ENCODE measurements at regions not wholly inside any gene's neighbourhood (a gene's known extent, or its start where the extent isn't known, plus 50 kb on each side); places are given as distances from the start of the nearest gene placed in this dataset.

DNA sequence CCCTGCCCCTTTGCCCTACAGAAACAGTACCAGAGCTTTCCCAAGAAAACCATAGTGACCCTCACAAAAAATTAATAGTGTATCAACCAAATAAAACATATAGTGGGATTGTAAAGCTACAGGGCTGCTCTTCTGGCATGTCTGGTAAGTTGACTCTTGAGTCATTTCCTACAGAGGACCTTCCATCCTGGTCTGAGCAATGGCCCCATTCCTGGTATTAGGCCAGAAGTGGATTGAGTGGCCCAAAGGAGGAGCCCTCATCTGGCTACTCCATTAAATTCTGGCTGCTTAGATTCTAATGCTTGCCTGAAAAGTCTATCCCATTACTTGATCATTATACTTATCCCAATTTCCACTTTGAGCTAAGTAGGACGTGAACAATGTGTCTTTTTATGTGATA is 150.9 kb upstream of the HMGN3 start:
- peak overlapping the region; percentile 26 for H3K27ac ChIP-seq (ENCODE audit: poor library complexity, severe bottlenecking)
- peaks cover 5% of the 10 kb centered on the region for H3K4me1 ChIP-seq (ENCODE audit: insufficient read depth, poor library complexity, severe bottlenecking)
- no peak for ATAC-seq (ENCODE audit: low read depth)

DNA sequence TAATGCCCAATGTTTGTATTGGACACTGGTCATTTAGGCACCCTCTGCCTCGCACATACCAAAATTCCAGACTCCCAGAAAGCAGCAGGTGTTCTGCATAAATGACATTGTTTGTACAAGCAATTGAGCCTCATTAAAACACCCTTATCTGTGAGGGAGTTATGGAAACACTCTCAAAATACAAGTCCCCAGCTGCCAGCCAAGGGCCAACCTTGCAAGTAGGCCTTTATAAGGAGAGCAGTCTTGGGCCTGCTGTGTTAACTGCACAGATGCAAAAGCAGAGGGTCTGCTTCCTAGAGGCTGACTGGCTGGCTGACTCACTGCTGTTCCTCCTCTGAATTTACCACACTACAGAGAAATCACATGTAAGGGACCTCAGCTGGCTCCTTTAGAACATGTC is 150.4 kb upstream of the HMGN3 start:
- H3K4me1 ChIP-seq (ENCODE audit: insufficient read depth, poor library complexity, severe bottlenecking): peaks cover 5% of the 10 kb centered on the region
- no peak for TF ChIP-seq CTCF (IDR thresholded peaks at IDR 0.05; ENCODE audit: poor library complexity, severe bottlenecking)
- ATAC-seq (ENCODE audit: low read depth) (no peak), DNase-seq (ENCODE audit: low spot score) (no peak)
- H3K27me3 ChIP-seq (ENCODE audit: insufficient read depth, poor library complexity, severe bottlenecking): no peaks in the 10 kb centered on the region
- H3K9me3 ChIP-seq (ENCODE audit: severe bottlenecking): no peaks in the 10 kb centered on the region
- H3K4me3 ChIP-seq (ENCODE audit: severe bottlenecking): no peak overlapping the region
- no peak overlapping the region for H3K27ac ChIP-seq (ENCODE audit: poor library complexity, severe bottlenecking)
- H3K36me3 ChIP-seq (ENCODE audit: low read depth): no peaks in the 10 kb centered on the region

More for the DNA sequence above, 150.9 kb upstream of the HMGN3 start:
- Histone ChIP-seq H3K4me3 (ENCODE audit: severe bottlenecking) (no peak overlapping the region), H3K9me3 (ENCODE audit: severe bottlenecking) (no peaks in the 10 kb centered on the region), H3K36me3 (ENCODE audit: low read depth) (no peaks in the 10 kb centered on the region), H3K27me3 (ENCODE audit: insufficient read depth, poor library complexity, severe bottlenecking) (no peaks in the 10 kb centered on the region)
- no peak for DNase-seq (ENCODE audit: low spot score)
- TF ChIP-seq CTCF (IDR thresholded peaks at IDR 0.05; ENCODE audit: poor library complexity, severe bottlenecking): no peak

- Histone ChIP-seq H3K36me3 (ENCODE audit: low read depth) (no peaks in the 10 kb centered on the region), H3K4me3 (ENCODE audit: severe bottlenecking) (no peak overlapping the region), H3K27ac (ENCODE audit: poor library complexity, severe bottlenecking) (no peak overlapping the region), H3K27me3 (ENCODE audit: insufficient read depth, poor library complexity, severe bottlenecking) (no peaks in the 10 kb centered on the region), H3K4me1 (ENCODE audit: insufficient read depth, poor library complexity, severe bottlenecking) (peaks cover 30% of the 10 kb centered on the region), H3K9me3 (ENCODE audit: severe bottlenecking) (no peaks in the 10 kb centered on the region)
- DNase-seq (ENCODE audit: low spot score) (no peak), ATAC-seq (ENCODE audit: low read depth) (no peak)
- TF ChIP-seq CTCF (IDR thresholded peaks at IDR 0.05; ENCODE audit: poor library complexity, severe bottlenecking): no peak
These were observed 144.5 kb upstream of the HMGN3 start for GRCh38 chr6:79378957-79379356.

- no peak for TF ChIP-seq CTCF (IDR thresholded peaks at IDR 0.05; ENCODE audit: poor library complexity, severe bottlenecking)
- no peak for DNase-seq (ENCODE audit: low spot score)
- peak; percentile 54 for ATAC-seq (ENCODE audit: low read depth)
- no peaks in the 10 kb centered on the region for H3K27me3 ChIP-seq (ENCODE audit: insufficient read depth, poor library complexity, severe bottlenecking)
- peaks cover 33% of the 10 kb centered on the region for H3K4me1 ChIP-seq (ENCODE audit: insufficient read depth, poor library complexity, severe bottlenecking)
- no peaks in the 10 kb centered on the region for H3K9me3 ChIP-seq (ENCODE audit: severe bottlenecking)
- H3K36me3 ChIP-seq (ENCODE audit: low read depth): no peaks in the 10 kb centered on the region
- H3K4me3 ChIP-seq (ENCODE audit: severe bottlenecking): no peak overlapping the region
- H3K27ac ChIP-seq (ENCODE audit: poor library complexity, severe bottlenecking): peak overlapping the region; percentile 89
These were observed 143.4 kb upstream of the HMGN3 start for GRCh38 chr6:79377888-79378348.

DNA sequence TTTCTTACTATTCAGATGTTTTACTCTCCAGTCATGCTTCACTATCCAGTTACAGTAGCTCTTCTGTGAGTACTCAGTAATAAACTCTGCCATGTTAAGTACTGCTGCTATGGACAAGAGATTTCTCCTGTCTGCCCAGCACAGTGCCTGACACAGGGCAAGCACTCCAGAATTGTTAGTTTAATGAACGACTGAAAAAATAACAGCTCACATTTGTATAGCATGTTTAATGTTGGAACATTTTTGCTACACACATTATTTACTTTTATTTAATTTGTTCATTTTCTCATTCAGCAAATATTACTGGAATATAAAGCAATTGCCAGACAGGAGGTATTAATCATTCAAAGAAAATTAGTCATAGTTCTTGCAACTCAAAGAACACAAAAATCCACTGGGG is 142.6 kb upstream of the HMGN3 start:
- no peaks in the 10 kb centered on the region for H3K36me3 ChIP-seq (ENCODE audit: low read depth)
- H3K4me3 ChIP-seq (ENCODE audit: severe bottlenecking): no peak overlapping the region
- H3K4me1 ChIP-seq (ENCODE audit: insufficient read depth, poor library complexity, severe bottlenecking): peaks cover 33% of the 10 kb centered on the region
- H3K27me3 ChIP-seq (ENCODE audit: insufficient read depth, poor library complexity, severe bottlenecking): no peaks in the 10 kb centered on the region
- ATAC-seq (ENCODE audit: low read depth): peak; percentile 81
- no peak for DNase-seq (ENCODE audit: low spot score)
- no peak for TF ChIP-seq CTCF (IDR thresholded peaks at IDR 0.05; ENCODE audit: poor library complexity, severe bottlenecking)
- H3K9me3 ChIP-seq (ENCODE audit: severe bottlenecking): no peaks in the 10 kb centered on the region
- H3K27ac ChIP-seq (ENCODE audit: poor library complexity, severe bottlenecking): peak overlapping the region; percentile 89

Measured in RWPE2 (cell line).